ENCODE measurements at regions not wholly inside any gene's neighbourhood (a gene's known extent, or its start where the extent isn't known, plus 50 kb on each side); places are given as distances from the start of the nearest gene placed in this dataset.
"Not testable (repeated sequence)": the region's sequence is repeated elsewhere in the genome, so short reads cannot be mapped to it uniquely, and the experiment has no call there.

GRCh38 chr15:24511598-24511997 is 164.0 kb upstream of the NPAP1 start:
- not testable (repeated sequence) for TF ChIP-seq CTCF (IDR thresholded peaks at IDR 0.05 in 2 of 3, conservative IDR thresholded peaks at IDR 0.05 in 1 of 3; ENCODE audit: borderline replicate concordance in 1 of 3, insufficient read depth in 1 of 3, low read depth in 2 of 3, low read length in 2 of 3); YY1 (IDR thresholded peaks at IDR 0.05; ENCODE audit: extremely low read depth, insufficient replicate concordance, low read depth, low read length); SP1 (IDR thresholded peaks at IDR 0.05; ENCODE audit: low read depth); EZH2phosphoT487 (IDR thresholded peaks at IDR 0.05; ENCODE audit: borderline replicate concordance); ELF1 (IDR thresholded peaks at IDR 0.05; ENCODE audit: borderline replicate concordance, low read depth); ZFX (IDR thresholded peaks at IDR 0.05); POLR2A (IDR thresholded peaks at IDR 0.05; ENCODE audit: borderline replicate concordance, extremely low read depth, insufficient read depth, insufficient read length); SIN3A (IDR thresholded peaks at IDR 0.05; ENCODE audit: low read depth); POLR2AphosphoS5 (IDR thresholded peaks at IDR 0.05; ENCODE audit: low read depth, low read length); ZNF274 (IDR thresholded peaks at IDR 0.05; ENCODE audit: low read depth, low read length); EZH2 (IDR thresholded peaks at IDR 0.05)

Measured in HCT116 (cell line).